Activated CD4-positive, alpha-beta T cell treated with anti-CD3 and anti-CD28 coated beads, Interleukin-10, Interleukin-2, amounts not matched to agents 100 ng/mL and 50 ng/mL, durations not matched to agents 16 hours and 8 hours (primary cell): ENCODE measurements at regions not wholly inside any gene's neighbourhood (a gene's known extent, or its start where the extent isn't known, plus 50 kb on each side); places are given as distances from the start of the nearest gene placed in this dataset.
"Not testable (repeated sequence)": the region's sequence is repeated elsewhere in the genome, so short reads cannot be mapped to it uniquely, and the experiment has no call there.

ENCODE experiments used
- DNase-seq: peaks from one replicate; pipeline ENCODE4 v3.0.0-alpha.2; 2020

DNA sequence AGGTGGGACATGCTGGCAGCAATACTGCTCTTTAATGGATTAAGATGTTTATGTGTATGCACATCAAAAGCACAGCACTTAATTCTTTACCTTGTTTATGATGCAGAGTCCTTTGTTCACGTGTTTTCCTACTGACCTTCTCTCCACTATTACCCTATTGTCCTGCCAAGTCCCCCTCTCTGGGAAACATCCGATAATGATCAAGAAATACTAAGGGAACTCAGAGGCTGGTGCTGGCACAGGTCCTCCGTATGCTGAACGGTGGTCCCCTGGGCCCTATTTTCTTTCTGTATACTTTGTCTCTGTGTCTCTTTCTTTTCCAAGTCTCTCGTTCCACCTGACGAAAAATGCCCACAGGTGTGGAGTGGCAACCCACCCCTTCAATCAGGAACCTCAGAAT lies 84.0 kb upstream of the ALDH3B2 start:
- DNase-seq = not testable (repeated sequence)

DNA sequence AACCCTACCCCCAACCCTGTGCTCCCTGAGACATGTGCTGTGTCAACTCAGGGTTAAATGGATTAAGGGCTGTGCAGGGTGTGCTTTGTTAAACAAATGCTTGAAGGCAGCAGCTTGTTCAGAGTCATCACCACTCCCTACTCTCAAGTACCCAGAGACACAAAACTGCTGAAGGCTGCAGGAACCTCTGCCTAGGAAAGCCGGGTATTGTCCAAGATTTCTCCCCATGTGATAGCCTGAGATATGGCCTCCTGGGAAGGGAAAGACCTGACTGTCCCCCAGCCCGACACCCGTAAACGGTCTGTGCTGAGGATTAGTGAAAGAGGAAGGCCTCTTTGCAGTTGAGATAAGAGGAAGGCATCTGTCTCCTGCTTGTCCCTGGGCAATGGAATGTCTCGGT lies 83.6 kb upstream of the ALDH3B2 start:
- not testable (repeated sequence) for DNase-seq

DNA sequence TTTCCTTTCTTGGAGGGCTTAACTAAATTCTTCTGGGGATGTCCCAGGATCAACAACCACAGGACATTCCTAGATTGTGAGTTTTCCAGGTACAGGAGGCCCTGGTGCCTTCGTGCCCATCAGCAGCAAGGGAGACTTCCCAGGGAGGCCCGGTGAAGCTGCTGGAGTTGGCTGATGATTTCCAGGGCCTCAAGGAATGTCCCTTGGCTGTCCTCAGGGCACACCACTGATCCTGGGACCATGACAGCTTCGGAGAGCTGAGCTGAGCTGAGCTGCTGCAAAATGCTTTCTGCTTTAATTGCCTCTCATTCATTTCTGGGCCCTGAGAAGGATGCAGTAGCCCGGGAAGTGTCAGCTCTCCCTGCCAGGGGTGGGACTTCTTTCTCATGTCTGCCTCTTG lies 79.4 kb upstream of the ALDH3B2 start:
- not testable (repeated sequence) for DNase-seq

DNA sequence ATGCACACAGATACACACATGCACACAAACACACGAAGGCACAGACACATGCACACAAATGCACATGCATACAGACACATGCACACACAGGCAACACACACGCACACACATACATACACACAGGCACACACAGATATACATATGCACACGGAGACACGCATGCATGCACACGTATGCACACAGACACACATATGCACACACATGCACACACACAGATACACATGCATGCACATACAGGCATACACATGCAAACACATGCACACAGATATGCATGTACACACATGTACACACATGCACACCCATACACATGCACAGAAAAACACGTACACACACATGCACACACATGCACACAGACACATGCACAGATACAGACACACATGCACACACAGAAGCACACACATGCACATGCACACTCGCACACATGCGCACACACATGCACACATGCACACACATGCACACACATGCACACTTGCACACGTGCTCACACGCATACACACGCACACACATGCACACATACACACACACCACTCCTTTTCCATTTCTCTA lies 70.8 kb upstream of the ALDH3B2 start:
- DNase-seq = no peak

DNA sequence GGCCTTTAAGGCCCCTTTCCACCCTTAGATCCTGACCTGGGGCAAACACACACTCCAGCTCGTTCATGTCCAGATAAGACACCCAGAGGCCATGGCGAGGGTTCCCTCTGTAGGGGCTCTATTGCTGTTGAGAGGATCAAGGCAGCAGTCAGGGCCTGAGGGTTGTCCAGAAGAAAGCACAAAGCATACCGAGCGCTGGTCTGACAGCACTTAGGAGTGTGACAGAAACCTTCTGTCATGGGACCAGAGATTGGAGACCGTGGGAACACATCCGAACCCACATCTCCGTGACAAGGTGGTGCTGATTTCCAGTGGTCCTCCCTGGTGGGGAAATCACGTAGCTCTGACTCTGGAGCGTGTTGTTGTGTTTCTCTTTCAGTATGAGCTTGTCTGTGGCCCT lies 69.8 kb upstream of the ALDH3B2 start:
- not testable (repeated sequence) for DNase-seq

DNA sequence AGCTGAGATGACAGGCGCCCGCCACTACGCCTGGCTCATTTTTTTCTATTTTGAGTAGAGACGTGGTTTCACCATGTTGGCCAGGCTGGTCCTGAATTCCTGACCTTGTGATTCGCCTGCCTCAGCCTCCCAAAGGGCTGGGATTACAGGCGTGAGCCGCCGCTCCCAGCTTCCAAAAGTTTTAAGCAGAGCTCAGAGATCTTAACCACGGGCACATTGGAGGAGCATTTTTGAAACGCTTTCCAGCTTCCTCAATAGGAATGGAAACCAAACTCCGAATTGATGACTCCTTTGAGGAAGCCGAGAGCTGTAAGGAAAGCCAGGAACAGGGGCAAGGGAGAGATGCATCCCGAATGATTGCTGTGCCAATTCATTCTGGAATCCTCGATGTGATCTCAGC lies 63.8 kb upstream of the ALDH3B2 start:
- DNase-seq = not testable (repeated sequence)

DNA sequence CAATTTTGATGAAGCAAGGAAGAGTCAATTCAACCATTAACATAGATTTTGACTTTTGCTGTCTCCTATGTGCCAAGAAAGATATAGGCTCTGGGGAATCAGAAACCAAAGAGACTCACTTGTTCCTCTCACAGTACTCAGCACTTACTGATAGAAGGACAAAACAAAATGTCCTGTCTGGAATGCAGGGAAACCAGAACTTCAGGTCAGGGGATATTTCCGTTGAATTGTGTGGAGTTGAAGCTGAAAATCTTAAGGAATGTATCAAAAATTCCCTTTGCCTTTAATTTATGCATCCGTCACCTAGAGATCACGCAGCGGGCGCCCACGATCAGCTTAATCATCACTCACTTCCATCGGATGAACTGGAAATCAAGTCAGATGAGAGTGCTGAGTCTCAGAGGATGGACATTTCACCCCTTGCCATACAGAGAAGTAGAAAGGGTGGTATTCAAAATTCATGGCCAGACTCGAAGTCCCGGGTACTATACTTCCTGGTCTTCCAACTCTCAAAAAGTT lies 63.2 kb upstream of the ALDH3B2 start:
- DNase-seq = not testable (repeated sequence)

DNA sequence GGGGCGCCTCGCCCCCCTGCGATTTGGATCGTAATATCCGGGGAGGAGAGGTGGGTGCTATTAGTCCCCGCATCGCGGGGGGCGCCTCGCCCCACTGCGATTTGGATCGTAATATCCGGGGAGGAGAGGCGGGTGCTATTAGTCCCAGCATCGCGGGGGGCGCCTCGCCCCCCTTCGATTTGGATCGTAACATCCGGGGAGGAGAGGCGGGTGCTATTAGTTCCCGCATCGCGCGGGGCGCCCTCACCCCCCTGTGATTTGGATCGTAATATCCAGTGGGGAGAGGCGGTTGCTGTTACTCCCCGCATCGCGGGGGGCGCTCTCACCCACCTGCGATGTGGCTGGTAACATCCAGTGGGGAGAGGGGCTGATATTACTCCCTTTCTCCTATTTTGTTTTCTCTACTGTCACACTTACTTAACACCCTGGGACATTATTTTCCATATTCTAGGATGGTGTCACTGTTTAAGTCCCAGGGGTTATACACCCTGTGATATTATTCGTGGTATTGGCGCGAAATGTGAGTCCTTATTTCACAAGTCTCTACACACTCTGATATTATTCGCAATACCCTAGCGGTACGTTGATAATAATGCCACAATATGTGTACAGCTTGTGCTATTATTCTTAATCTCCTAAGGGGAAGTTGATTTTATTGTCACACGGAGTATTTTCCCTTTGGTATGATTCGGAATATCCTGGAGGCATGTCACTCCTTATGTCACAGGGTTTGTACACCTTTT lies 57.8 kb upstream of the ALDH3B2 start:
- DNase-seq = peak; percentile 30

DNA sequence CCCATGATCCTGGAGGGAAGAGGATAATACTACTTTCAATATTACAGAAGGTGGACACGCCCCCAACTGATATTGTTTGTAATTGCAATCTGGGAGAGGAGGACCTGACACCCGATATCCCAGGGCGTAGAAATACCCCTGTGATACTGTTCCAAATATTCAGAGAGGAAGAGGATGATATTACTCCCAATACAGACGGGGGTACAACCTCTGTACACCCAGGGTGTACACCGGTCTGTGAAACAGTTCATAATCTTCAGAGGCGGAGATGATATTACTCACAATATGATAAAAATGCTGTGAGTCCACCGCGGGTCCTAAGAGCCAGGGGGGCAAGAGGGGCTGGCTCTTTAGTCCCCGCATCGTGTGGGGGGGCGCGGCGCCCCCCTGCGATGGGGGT lies 57.2 kb upstream of the ALDH3B2 start:
- no peak for DNase-seq

DNA sequence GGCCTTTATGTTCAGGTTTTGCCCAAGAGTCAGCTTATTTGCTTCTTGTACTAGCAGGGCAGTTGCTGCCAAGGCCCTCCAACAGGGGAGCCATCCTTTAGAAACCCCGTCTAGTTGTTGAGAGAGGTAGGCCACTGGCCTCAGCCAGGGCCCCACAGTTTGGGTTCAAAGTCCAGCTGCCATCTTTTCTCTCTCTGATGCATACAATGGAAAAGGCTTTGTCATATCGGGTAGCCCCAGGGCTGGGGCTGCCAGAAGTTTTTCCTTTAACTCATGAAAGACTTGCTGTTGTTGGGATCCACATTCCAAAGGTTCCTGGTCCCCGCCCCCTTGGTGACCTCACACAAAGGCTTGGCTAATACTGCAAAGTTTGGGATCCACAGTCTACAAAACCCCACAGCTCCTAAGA lies 53.7 kb upstream of the ALDH3B2 start:
- DNase-seq = not testable (repeated sequence)

DNA sequence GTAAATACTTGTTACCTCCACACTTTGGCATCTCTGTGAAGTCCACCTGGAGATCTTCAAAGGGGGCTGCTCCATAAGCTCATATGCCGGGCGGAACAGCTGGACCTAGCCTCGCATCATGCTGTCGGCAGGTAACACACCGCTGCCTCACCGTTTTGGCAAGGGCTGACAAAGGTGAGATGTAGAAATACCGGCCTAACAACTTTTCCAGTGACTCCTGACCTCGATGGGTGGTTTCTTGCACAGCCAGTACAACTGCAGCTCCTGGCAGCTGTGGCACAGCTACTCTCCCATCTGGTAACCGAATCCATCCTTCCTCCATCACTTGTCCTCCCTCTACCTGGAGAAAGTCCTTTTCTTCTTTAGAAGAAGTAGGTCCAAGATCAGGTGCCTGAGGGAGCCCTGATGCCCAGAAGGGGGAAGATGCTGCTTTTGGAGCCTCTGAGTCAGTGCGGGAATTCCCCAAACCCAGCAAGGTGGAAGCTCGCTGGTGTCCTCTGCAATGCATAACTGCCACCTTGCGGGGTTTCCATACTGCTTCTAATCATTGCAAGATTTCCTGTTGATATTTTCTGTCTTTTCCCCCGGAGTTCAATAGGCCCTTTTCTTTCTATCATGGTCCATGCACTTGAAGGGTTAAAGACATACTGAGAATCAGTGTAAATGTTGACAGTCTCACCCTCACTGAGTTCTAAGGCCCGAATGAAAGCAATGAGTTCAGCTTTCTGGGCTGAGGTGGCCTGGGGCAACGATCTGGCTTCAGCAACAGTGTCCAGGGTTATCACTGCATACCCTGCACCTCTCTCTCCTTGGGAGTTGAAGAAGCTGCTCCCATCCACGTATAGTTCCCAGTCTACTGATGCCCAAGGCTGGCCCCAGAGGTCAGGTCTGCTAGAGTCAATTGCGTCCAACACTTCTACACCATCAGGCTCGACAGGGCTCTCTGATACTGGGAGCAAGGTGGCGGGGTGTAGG lies 52.9 kb upstream of the ALDH3B2 start:
- DNase-seq = peak; percentile 67
